ENCODE measurements at regions not wholly inside any gene's neighbourhood (a gene's known extent, or its start where the extent isn't known, plus 50 kb on each side); places are given as distances from the start of the nearest gene placed in this dataset.

DNA sequence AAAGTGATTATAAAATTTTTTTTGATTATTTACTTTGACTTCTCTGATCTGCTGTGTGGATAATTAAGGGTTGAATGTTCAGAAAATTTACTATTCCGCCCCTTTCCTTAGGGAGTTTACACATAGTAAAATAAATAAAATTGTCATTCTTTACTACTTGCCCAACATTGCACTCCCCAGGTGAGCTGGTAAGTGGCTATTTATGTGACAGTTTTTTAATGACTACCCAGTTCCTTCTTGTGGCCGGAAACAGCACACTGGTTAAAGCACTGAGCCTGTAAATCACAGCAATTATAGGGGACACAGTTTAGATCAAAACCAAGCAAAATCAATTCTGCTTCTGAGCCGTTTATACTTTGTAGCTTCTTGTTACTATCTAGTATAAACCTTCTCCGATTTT lies 158.1 kb downstream of the FHIP1A start:
- Histone ChIP-seq H3K4me3 (no peak overlapping the region), H3K4me1 (peaks cover 17 to 33% (median 30%) of the 10 kb centered on the region in 3 donors), H3K27ac (no peak overlapping the region), H3K9me3 (no peaks in the 10 kb centered on the region), H3K36me3 (no peaks in the 10 kb centered on the region), H3K27me3 (no peaks in the 10 kb centered on the region)
- no peak for DNase-seq
- intact Hi-C loops (cut with DNase I) = no loop called here
- TF ChIP-seq, protein P1, sequence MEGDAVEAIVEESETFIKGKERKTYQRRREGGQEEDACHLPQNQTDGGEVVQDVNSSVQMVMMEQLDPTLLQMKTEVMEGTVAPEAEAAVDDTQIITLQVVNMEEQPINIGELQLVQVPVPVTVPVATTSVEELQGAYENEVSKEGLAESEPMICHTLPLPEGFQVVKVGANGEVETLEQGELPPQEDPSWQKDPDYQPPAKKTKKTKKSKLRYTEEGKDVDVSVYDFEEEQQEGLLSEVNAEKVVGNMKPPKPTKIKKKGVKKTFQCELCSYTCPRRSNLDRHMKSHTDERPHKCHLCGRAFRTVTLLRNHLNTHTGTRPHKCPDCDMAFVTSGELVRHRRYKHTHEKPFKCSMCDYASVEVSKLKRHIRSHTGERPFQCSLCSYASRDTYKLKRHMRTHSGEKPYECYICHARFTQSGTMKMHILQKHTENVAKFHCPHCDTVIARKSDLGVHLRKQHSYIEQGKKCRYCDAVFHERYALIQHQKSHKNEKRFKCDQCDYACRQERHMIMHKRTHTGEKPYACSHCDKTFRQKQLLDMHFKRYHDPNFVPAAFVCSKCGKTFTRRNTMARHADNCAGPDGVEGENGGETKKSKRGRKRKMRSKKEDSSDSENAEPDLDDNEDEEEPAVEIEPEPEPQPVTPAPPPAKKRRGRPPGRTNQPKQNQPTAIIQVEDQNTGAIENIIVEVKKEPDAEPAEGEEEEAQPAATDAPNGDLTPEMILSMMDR (IDR thresholded peaks at IDR 0.05) = no peak
- ATAC-seq = no peak
- WGBS, 2 donors = 72 to 73% methylated on average over 4 of the region's 4 CpGs
- FAIRE-seq = no peak

DNA sequence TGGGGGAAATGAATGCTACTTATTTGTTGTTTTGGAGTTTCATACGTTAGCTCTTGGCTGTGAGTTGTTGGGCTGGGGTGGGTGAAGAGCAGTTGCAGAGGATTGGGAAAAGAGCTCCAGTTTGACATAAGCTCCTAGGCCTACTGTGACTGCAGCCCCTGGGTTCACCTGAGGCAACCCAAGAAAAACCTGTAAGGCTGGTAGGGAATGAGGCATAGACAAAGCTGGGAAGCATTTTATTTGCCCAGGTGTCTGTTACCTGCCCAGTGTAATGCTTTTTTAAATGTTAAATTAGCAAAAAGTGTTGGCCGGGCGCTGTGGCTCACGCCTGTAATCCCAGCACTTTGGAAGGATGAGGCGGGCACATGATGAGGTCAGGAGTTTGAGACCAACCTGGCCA lies 160.0 kb downstream of the FHIP1A start:
- peak in 4 of 6 donors; percentile 30 to 74 (median 44) for DNase-seq
- Histone ChIP-seq H3K4me1 (peaks cover 15 to 20% (median 17%) of the 10 kb centered on the region in 3 donors), H3K9me3 (no peaks in the 10 kb centered on the region), H3K36me3 (no peaks in the 10 kb centered on the region), H3K27ac (no peak overlapping the region), H3K27me3 (no peaks in the 10 kb centered on the region), H3K4me3 (no peak overlapping the region)
- ATAC-seq = peak; percentile 83 to 92 (median 84)
- FAIRE-seq = no peak
- 41 to 50% methylated on average over 5 of the region's 5 CpGs for WGBS, 2 donors
- intact Hi-C loops (cut with DNase I) = no loop called here
- TF ChIP-seq, protein P1 (IDR thresholded peaks at IDR 0.05) = no peak

DNA sequence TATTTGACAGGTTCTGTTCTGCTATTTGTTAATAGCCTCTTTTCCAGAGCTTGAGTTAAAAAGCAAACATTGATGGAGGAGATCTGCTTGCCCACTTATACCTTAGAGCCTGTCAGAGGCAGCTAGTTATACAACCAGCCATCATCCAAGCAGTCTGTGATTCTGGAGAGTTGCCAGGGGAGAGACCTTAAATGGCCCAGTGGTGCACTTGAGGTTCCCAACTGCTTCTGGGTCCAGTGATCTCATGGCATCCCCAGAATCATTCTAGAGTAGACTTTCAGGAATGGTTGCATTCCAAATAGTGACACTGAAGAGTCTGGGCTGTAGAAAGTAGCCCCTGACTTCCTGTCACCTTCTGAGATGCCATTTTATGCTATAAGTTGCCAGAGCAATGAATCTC lies 160.7 kb downstream of the FHIP1A start:
- Histone ChIP-seq H3K4me3 (no peak overlapping the region), H3K36me3 (no peaks in the 10 kb centered on the region), H3K4me1 (peaks cover 11 to 20% (median 15%) of the 10 kb centered on the region in 3 donors), H3K27ac (no peak overlapping the region), H3K9me3 (no peaks in the 10 kb centered on the region), H3K27me3 (no peaks in the 10 kb centered on the region)
- no peak for FAIRE-seq
- TF ChIP-seq, protein P1 (IDR thresholded peaks at IDR 0.05) = no peak
- peak in 1 of 6 donors; percentile 16 for DNase-seq
- peak in 1 of 4 donors; percentile 35 for ATAC-seq
- intact Hi-C loops (cut with DNase I) = no loop called here

DNA sequence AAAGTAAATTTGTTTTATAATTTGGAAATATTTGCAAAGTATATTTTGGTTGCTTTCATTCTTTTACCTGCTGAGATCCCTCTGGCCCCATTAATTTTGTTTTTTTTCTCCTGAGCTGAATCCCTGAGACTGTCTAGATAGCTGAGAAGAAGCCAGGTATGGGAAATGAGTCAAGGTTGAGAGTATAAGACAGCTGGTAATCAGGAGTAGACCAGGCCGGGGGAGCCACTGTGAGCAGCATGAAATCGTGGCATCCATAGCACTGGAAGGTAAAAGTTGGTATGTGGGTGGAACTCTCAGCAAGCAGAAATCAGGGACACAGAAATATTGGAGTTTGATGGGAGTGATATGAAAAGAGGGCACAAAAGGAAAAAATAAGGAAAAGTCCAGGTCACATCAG lies 164.5 kb downstream of the FHIP1A start:
- H3K9me3 ChIP-seq = no peaks in the 10 kb centered on the region
- peaks cover 0 to 4% (median 0%) of the 10 kb centered on the region in 3 donors for H3K4me1 ChIP-seq
- ATAC-seq (peak in 1 of 4 donors; percentile 23), DNase-seq (no peak), FAIRE-seq (no peak)
- intact Hi-C loops (cut with DNase I) = no loop called here
- H3K27me3 ChIP-seq = no peaks in the 10 kb centered on the region
- H3K4me3 ChIP-seq = no peak overlapping the region
- no peak overlapping the region for H3K27ac ChIP-seq
- no peaks in the 10 kb centered on the region for H3K36me3 ChIP-seq
- TF ChIP-seq, protein P1 (IDR thresholded peaks at IDR 0.05) = no peak
- WGBS, 2 donors = 40 to 44% methylated on average over 2 of the region's 2 CpGs

DNA sequence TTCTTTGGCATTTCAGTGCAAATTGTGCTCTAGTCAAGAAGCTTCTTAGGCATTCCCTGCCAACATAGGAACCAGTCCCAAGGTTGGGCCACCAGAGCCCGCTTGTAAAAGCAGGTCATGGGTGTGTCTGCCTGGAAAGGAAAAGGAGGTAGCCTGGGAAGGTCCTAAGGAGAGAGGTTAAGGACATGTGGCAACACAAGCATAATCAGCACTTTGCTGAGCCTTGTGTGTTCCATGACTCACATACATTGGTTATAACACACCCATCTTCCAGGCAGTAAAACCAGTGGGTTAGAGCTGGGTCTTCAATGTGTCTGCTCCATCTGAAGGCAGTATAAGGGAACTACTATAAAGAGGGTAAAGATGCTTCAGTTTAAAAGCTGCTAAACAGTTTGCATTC lies 165.0 kb downstream of the FHIP1A start:
- H3K4me3 ChIP-seq = no peak overlapping the region
- 90 to 93% methylated on average over 1 of the region's 1 CpG for WGBS, 2 donors
- no peak overlapping the region for H3K27ac ChIP-seq

More for the DNA sequence above, 165.0 kb downstream of the FHIP1A start:
- TF ChIP-seq, protein P1 (IDR thresholded peaks at IDR 0.05) = no peak
- ATAC-seq (peak in 2 of 4 donors; percentile 19 to 21), DNase-seq (no peak), FAIRE-seq (no peak)
- peaks cover 0 to 4% (median 0%) of the 10 kb centered on the region in 3 donors for H3K4me1 ChIP-seq
- H3K36me3 ChIP-seq = no peaks in the 10 kb centered on the region
- no peaks in the 10 kb centered on the region for H3K27me3 ChIP-seq
- intact Hi-C loops (cut with DNase I) = no loop called here
- no peaks in the 10 kb centered on the region for H3K9me3 ChIP-seq
